ENCODE measurements at regions not wholly inside any gene's neighbourhood (a gene's known extent, or its start where the extent isn't known, plus 50 kb on each side); places are given as distances from the start of the nearest gene placed in this dataset.

DNA sequence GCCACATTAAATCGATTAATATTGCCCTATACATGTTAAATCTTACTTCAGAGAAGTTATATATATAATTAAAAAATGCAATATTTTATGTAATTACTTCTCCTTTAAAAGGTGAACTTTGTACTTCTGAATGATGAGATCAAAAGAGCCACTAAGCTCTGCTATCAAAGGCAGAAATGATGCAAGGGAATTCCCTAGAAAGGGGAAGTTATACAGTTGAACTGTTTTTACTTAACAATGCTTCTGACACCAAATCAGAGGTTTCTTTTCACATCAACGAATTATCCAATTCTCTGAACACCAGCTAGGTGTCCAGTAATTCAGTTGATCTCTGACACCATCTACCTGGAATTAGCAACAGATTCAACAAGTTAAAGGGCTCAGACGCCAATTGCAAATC is 319.9 kb upstream of the TSHZ2 start:
- DNase-seq (ENCODE audit: low read depth in 1 of 2, low spot score in 1 of 2) = no peak

DNA sequence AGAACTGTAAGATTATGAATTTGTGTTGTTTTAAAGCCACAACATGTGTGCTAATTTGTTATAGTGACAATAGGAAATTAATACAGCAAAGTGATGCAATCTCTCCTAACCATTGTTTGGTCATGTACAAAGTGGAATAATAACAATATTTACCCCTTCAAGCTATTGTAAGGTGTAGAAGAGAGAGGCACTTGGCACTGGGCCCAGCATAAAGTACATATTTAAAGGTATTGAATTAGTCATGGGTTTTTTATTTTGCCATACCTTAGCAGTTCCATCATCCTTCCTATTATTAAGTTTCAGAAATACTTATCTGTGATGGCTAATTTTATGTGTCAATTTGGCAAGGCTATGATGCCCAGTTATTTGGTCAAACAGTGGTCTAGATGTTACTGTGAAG is 322.4 kb upstream of the TSHZ2 start:
- no peak for DNase-seq (ENCODE audit: low read depth in 1 of 2, low spot score in 1 of 2)

DNA sequence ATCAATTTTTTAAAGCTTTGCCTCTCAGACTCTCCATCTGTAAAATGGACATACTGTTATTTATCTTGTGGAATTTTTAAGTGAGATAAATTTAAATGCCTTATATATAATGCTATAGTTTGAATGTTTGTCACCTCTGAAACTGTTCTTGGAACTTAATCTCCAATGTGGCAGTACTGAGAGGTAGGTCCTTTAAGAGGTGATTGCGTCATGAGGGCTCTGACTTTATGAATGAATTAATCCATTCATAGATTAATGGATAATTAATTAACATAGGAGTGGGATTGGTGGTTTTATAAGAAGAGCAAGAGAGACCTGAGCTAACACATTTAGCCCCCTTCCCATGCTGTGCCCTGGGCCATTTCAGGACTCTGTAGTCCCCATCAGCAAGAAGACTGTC is 326.3 kb upstream of the TSHZ2 start:
- DNase-seq (ENCODE audit: low read depth in 1 of 2, low spot score in 1 of 2) = no peak

DNA sequence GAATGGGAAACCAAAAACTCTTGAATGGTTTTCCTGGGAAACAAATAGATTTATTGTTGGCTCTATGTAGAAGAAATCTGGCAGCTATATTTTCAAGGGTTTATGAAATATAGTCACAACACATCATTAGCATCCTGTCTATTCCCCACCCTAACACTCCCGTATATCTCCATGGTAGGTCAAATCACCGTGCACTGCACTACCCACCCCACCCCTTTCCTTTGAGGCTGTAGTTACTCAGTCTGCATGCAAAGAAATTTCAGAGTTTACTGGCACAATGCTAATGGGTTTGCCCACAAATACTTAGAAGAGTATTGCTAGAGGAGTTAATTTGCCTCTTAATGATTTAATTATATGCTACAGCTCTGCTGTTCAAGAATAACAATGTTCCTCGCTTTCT is 329.1 kb upstream of the TSHZ2 start:
- no peak for DNase-seq (ENCODE audit: low read depth in 1 of 2, low spot score in 1 of 2)

DNA sequence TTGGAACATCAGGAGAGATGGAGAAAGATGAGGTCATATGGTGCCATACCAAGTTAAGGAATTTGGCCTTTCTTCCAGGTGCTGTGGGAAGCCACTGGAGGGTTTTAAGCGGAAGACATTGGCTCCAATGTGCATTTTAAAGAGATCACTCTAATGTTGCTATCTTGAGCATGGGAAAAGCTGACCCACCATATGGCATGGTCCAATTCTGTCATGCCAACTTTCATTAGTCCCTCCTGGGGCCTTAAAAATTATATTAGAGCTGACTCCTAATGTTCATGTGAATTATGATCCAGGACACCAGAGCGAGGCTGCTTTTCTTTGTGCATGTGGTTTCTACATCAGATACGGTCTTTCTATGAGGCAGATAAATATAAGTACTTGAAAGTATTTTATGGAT is 335.0 kb upstream of the TSHZ2 start:
- no peak for DNase-seq (ENCODE audit: low read depth in 1 of 2, low spot score in 1 of 2)

DNA sequence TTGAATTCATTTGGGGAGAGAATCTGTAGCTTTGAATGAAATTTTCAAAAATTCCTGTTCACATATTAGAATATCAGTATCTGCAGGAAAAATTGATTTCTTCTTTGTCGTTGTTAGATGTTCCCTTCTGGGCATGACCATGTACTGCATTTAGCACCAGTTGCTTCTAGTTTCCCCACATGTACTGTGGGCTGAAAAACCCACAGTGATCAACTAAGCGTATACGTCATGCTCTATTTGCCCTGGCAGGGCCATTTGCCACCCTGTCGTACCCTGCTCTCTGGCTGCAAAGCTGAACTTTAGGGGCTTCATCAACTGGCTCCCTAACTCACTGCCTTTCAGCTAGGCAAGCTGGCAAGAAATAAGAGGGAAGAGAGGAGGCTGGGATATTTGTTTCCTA is 340.7 kb upstream of the TSHZ2 start:
- DNase-seq (ENCODE audit: low read depth in 1 of 2, low spot score in 1 of 2) = no peak

DNA sequence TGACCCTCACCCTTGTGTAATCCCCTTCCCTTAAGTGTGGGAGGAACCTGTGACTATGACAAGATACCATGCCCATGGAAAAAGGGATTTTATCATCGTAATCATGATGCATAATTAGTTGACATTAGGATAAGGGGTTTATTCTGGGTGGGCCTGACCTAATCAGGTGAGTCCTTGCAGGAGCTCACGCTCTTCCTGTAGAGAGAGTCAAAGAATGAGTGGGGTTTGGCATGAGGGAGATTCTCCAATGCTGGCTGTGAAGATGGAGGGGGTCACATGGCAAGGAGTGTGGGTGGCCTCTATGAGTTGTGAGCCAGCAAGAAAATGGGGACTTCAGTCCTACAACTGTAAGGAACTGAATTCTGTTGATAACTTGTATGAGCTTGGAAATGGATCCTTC is 342.0 kb upstream of the TSHZ2 start:
- DNase-seq (ENCODE audit: low read depth in 1 of 2, low spot score in 1 of 2) = no peak

DNA sequence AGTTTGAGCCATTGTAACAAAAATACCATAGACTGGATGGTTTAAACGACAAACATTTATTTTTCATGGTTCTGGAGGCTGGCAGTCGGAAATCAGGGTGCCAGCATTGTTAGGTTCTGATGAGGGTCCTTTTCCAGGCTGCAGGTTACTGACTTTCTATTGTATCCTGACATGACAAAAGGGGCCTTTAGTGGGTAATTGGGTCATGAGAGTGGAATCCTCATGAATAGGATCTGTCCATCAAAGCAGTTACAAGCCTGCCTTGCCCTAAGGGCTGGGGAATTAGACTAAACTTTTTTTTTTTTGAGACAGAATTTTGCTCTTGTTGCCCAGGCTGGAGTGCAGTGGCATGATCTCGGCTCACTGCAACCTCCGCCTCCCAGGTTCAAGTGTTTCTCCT is 347.9 kb upstream of the TSHZ2 start:
- DNase-seq (ENCODE audit: low read depth in 1 of 2, low spot score in 1 of 2) = no peak

DNA sequence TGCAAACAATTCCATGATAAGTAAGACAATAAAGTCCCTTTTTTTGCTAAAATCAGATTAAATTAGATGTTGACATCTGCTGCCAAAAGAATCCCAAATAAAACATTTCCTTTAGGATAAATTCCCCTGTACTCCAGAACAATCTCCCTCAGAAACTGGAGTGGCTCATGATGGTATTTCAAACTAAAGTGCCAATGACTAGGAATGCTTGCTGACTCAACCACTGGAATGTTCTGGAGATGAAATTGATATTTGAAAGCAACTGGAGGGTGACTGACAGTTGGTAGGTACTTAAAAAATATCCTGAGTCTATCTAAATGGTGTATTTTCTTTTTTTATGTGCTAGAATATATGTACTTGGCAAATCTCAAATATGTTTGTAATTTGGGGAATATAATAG is 350.1 kb upstream of the TSHZ2 start:
- DNase-seq (ENCODE audit: low read depth in 1 of 2, low spot score in 1 of 2) = no peak

DNA sequence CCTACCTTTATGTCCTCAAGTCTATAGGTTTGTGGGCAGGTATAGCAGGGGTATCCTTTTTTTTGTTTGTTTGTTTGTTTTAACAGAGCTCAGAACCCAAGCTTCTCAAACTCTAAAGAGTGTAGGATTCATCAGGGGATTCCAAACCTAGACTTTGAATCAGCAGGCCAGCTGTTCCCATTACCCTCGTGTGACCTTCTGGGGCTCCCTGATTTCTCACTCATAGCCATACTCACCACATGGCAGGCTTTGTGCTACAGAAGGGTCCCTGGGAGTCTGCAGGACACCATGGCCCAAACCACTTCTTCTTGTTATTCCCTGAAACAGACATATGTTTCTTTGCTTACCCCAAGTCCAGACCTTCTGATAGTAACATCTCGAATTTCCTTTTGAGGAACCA is 350.8 kb upstream of the TSHZ2 start:
- no peak for DNase-seq (ENCODE audit: low read depth in 1 of 2, low spot score in 1 of 2)

DNA sequence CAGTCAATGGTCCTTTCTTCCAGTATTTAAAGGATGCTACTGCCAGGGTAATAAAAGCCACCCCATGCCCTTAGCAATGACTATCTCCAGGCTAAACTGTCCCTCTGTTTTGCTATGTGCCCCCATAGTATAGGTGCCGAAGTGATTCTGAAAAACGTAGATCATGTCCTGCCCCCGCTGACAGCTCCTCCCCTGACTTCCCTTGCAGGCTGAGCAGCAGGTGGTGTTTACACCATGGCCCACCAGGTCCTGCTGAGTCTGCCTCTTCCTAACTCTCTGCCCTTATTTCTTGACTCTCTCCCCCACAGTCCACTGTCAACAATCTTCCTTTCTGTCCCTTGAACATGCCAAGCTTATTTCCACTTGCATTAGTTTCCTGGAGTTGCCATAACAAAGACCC is 352.5 kb upstream of the TSHZ2 start:
- no peak for DNase-seq (ENCODE audit: low read depth in 1 of 2, low spot score in 1 of 2)

DNA sequence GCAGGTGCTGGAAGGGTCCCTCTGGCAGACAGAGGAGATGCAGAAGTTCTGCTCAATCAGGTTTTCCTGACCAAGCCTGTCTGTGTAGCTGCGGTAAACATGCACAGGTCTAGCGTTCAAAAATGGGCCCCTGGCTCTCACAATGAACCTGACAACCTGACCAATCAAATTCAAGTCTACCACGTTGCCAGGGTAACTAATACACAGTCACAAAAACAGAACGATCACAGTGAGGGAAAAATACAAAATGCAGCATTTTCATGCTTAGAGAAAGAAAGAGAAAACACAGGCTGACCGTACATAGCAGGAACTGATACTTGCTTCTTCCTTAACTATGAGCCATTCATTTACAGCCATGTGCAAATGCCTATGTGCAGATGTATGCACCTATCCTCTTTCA is 353.1 kb upstream of the TSHZ2 start:
- DNase-seq (ENCODE audit: low read depth in 1 of 2, low spot score in 1 of 2) = no peak

DNA sequence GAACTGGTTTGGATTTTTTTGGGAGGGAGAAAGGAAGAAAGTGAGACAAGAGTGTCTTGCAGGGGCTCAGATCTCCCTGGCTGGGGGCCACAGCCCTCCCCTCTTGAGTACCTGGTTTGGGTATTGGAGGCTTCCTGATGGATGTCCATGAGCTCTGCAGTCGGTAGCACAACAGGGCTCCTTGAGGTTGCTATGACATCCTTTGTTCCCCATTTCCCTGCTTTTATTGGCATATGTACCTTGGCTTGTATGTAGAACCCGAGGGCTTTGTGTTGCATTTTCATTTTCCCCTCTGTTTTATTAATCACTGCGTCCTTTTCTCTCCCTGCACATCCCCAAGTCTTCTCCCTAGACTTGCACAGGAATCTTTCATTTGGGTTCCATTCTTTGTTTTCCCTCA is 355.5 kb upstream of the TSHZ2 start:
- no peak for DNase-seq (ENCODE audit: low read depth in 1 of 2, low spot score in 1 of 2)

DNA sequence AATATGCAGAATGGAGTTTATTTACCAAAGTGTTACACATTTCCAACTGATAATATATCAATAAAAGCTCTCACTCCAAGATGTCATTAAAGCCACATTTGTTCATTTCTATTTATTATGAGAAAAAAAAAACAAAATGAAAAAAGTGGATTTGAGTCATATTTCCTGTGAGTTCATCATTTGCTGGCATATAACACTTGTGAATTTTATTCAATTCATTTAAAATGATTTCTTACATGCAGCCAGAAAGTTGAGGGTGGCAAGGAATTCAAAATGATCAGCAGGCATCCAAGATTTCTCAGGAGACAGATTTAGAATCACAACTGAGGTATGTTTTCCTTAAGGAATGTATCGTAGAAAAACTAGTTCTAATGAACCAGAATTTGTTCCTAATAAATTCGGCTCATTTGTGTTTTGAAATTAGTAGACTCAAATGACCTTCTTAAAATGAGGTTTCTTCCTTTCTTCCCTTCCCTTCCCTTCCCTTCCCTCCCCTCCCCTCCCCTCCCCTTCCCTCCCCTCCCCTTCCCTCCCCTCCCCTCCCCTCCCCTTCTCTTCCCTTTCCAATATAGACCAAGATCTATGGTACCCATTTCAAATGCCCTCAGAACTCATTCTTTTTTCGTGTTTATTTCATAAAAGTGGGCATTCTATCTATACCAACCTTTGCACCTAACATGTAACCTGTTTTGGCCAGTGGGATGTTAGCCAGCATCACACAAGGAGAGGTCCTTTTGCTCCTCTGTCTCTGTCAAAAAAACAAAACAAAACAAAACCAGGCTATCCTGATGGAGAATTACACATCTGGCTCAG is 357.9 kb upstream of the TSHZ2 start:
- no peak for DNase-seq (ENCODE audit: low read depth in 1 of 2, low spot score in 1 of 2)

DNA sequence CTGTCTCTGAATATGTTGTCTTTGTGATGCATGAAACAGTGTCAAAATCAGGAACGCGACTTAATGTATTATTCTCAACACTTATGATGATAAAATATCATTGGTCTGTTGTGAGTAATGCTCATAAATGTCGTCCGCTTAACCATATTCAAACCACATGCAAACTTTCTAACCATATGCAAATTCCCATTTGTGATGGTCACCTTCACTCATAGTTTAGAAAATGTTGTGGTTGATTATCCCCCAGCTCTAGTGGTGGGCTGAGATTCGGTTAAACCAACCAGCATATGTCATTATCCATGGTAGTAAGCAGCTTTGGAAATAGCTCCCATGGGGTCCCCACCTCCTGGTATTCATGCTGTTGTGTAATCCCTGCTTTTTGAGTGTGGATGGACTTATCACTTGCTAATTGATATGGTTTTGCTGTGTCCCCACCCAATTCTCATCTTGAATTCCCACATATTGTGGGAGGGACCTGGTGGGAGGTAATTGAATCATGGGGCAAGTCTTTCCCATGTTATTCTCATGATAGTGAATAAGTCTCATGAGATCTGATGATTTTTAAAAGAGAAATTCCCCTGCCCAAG is 360.0 kb upstream of the TSHZ2 start:
- no peak for DNase-seq (ENCODE audit: low read depth in 1 of 2, low spot score in 1 of 2)

DNA sequence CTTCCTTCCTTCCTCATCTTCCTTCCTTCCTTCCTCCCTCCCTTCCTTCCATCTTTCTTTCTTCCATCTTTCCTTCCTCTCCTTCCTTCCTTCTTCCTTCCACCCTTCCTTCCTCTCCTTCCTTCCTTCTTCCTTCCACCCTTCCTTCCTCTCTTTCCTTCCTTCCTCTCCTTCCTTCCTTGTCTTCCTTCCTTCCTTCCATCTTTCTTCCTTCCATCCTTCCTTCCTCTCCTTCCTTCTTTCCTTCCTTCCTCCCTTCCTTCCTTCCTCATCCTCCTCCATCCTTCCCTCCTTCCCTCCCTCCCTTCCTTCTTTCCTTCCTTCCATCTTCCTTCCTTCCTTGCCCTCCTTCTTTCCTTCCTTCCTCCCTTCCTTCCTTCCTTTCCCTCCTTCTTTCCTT is 361.4 kb upstream of the TSHZ2 start:
- DNase-seq (ENCODE audit: low read depth in 1 of 2, low spot score in 1 of 2) = no peak

DNA sequence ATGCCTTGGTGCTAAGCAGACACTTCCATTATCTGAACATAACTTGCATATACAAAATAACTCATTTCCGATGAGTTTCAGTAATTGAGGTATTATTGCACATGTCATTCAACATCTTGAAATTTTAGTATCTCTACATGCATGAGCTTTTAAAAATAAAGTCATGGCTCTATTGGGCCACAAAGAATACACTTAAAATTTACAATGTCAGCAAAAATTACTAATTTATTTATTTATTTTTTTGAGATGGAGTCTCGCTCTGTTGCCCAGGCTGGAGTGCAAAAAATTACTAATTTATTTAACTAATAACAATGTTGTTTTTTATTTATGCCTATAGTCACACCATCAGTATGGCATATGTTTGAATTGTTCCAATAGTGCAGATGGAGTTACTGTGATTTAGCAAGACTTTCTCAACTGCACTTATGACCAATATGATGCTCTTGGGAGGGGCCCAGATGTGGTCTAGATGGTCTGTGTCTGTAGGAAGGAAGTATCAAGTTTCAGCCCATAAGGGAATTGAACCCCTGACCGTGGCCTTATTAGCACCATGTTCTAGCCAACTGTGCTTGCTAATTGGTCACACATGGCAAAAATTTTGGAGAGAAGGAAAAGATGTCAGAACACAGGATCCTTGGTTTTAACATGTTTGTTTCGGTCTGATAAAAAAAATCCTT is 370.7 kb upstream of the TSHZ2 start:
- no peak for DNase-seq (ENCODE audit: low read depth in 1 of 2, low spot score in 1 of 2)

DNA sequence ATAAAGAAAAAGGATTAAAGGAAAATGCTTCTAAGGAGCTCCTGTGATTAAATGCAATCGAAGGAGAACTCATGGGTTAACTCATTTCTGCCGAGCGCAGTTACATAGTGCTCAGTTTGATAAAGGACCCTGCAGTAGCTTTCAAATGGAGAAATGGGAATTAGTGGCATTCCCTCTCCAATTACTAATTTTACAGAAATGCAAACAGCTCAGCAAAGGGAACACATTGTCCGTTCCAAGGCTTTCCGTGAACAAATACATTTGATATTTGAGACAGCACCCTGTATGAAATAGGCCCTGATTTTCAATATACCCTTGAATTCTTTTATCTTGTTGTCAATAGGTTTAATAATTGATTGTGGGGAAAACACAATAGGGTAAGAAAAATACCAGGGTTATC is 375.9 kb upstream of the TSHZ2 start:
- DNase-seq (ENCODE audit: low read depth in 1 of 2, low spot score in 1 of 2) = no peak

DNA sequence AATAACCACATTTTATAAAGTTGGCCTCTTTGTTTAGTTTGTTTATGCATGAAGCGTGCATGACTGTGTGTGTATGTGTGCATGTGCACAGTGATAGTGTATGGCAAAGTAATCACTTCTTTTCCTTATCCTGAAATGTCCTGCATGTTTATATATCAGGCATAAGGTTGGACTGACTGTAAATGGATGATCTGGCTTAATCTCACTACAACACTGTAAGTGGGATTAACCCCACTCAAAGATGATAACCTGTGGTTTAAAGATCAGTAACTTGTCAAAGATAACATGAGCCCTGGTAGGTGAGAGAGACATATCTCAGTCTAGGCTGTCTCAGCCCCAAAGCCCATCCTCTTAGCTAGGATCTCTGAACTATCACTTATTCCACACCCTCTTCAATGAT is 376.6 kb upstream of the TSHZ2 start:
- DNase-seq (ENCODE audit: low read depth in 1 of 2, low spot score in 1 of 2) = no peak

DNA sequence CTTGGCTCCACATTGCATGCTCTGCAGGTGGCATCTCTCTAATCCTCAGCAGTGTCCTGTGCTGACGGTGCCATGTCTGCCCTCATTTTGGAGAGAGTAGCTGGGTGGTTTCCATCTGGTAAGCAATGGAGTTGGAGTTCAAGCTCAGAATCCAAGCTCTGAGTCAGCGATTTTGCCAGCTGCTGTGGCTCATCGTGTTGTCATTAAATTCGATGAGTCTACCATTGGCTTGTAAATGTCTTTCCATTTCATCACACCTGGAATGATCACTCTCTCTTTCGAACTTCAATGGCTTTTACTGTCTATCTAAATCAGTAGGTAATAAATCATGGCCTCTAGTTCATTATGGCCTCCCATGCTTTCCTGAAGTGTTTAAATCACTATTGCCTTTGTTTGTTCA is 378.5 kb upstream of the TSHZ2 start:
- DNase-seq (ENCODE audit: low read depth in 1 of 2, low spot score in 1 of 2) = no peak

DNA sequence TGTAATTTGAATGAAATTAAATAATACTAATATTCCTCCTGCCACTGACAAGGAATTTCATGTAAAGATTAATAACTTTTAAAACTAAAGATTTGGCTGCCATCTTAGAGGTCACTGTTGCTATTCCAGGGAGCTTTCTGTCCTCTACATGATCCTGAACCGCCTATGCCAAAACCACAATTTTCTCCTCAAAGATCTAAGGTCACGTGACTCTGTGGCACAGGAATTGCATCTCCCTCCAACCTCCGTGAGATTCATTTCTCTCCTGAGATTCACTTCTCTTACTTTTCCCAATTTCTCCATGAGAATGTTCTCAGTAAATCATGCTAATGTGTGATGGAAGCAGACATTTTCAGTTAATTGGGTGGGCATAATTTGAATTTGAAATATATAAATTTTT is 379.6 kb upstream of the TSHZ2 start:
- no peak for DNase-seq (ENCODE audit: low read depth in 1 of 2, low spot score in 1 of 2)

DNA sequence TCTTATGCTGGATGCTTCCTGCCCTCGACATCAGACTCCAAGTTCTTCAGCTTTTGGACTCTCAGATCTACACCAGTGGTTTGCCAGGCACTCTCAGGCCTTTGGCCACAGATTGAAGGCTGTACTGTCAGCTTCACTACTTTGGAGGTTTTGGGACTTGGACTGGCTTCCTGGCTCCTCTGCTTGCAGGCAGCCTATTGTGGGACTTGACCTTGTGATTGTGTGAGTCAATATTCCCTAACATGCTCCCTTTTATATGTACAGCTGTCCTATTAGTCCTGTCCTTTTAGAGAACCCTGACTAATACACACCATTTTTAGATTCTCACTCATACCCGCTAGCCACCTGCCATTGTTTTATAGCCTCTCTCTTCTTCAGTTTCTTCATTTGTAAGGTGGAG is 382.1 kb upstream of the TSHZ2 start:
- DNase-seq (ENCODE audit: low read depth in 1 of 2, low spot score in 1 of 2) = no peak
